Thyroid gland (tissue), 4 donors: ENCODE measurements at regions not wholly inside any gene's neighbourhood (a gene's known extent, or its start where the extent isn't known, plus 50 kb on each side); places are given as distances from the start of the nearest gene placed in this dataset.

Experiments
- DNase-seq, 2 donors: peaks; one replicate each; pipeline ENCODE4 v3.0.0-alpha.2; 2019
- H3K27ac ChIP-seq, 3 donors: fragments of 200-600 bp; sonication (generic); 1 replicate in 2 of 3; 2 replicates in 1 of 3; pipeline ENCODE4 v1.5.1; 2016 to 2019; ENCODE audit warnings: mild to moderate bottlenecking in 1 of 3, moderate library complexity in 1 of 3
- H3K27me3 ChIP-seq: fragments of 200-600 bp; sonication (generic); one replicate; pipeline ENCODE4 v1.5.1; 2019
- H3K36me3 ChIP-seq, 2 donors: fragments of 200-600 bp; sonication (generic); one replicate each; pipeline ENCODE4 v1.5.1; 2016 to 2019
- H3K4me1 ChIP-seq, 2 donors: fragments of 200-600 bp; sonication (generic); one replicate each; pipeline ENCODE4 v1.5.1; 2017 to 2019
- H3K4me3 ChIP-seq, 3 donors: fragments of 200-600 bp; sonication (generic); replicated peaks in 1 of 3; 1 replicate in 2 of 3; 2 replicates in 1 of 3; pipeline ENCODE4 v1.5.1; 2016; ENCODE audit warnings: mild to moderate bottlenecking in 1 of 3
- H3K9me3 ChIP-seq: fragments of 200-600 bp; sonication (generic); one replicate; pipeline ENCODE4 v1.5.1; 2017
- CTCF ChIP-seq, 6 experiments: fragments of 200-600 bp in 3 of 6; fragments of 450-650 bp in 3 of 6; sonication (generic) in 3 of 6; IDR thresholded peaks; one replicate each; pipeline ENCODE4 v1.5.1; 2016 to 2019; ENCODE audit warnings: antibody characterized with exemption in 6 of 6, mild to moderate bottlenecking in 2 of 6, inconsistent platforms in 1 of 6, moderate library complexity in 1 of 6
- POLR2A ChIP-seq, 2 donors: fragments of 450-650 bp; IDR thresholded peaks; one replicate each; pipeline ENCODE4 v1.6.1; 2017; ENCODE audit warnings: antibody characterized with exemption in 2 of 2, mild to moderate bottlenecking in 2 of 2, moderate library complexity in 1 of 2
- WGBS, 2 donors: methylation state at CpG; one replicate each; pipeline ENCODE4 v1.1.5; 2017; 5-methylcytosine and 5-hydroxymethylcytosine counted together
- intact Hi-C: fragments of 100-400 bp; cut with DNase I; formaldehyde crosslinking; loops from one replicate; pipeline ENCODE4 v1.15.1; 2023

- WGBS, 2 donors = 82 to 89% methylated on average over 6 of the region's 6 CpGs
- no peaks in the 10 kb centered on the region for H3K9me3 ChIP-seq
- no peak for TF ChIP-seq POLR2A (IDR thresholded peaks at IDR 0.05)
- no peak for TF ChIP-seq CTCF (IDR thresholded peaks at IDR 0.05)
- intact Hi-C loops = no loop called here
- no peak overlapping the region for H3K4me3 ChIP-seq
- no peaks in the 10 kb centered on the region for H3K27me3 ChIP-seq
- DNase-seq = no peak
- H3K4me1 ChIP-seq = no peaks in the 10 kb centered on the region
- H3K36me3 ChIP-seq = no peaks in the 10 kb centered on the region
- H3K27ac ChIP-seq = no peak overlapping the region
These were observed 99.7 kb upstream of the OSMR start for GRCh38 chr5:38745836-38746732.

- Histone ChIP-seq H3K4me3 (no peak overlapping the region), H3K27ac (no peak overlapping the region), H3K27me3 (no peaks in the 10 kb centered on the region), H3K9me3 (no peaks in the 10 kb centered on the region), H3K36me3 (no peaks in the 10 kb centered on the region), H3K4me1 (no peaks in the 10 kb centered on the region)
- no peak for TF ChIP-seq CTCF (IDR thresholded peaks at IDR 0.05)
- TF ChIP-seq POLR2A (IDR thresholded peaks at IDR 0.05) = no peak
- 86 to 89% methylated on average over 3 of the region's 3 CpGs for WGBS, 2 donors
- intact Hi-C loops = no loop called here
- no peak for DNase-seq
These were observed 96.0 kb upstream of the OSMR start for GRCh38 chr5:38749861-38750260.

DNA sequence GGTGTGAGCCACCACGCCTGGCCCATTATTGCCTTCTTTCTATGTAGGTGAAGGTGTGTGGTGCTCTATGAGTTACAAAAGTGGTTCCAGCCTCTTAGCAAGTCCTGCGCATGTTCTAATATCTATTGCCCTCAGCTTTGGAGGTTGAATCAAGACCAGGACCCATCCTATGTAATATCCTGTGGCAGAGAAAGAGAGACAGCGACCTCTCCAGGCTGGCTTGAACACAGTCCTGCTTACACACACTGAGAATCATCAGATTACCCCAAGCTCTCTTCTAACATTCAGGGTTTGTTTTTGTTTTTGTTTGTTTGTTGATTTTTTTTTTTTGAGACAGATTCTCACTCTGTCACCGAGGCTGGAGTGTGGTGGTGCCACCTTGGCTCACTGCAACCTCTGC lies 94.7 kb upstream of the OSMR start:
- Histone ChIP-seq H3K4me1 (no peaks in the 10 kb centered on the region), H3K36me3 (no peaks in the 10 kb centered on the region), H3K27ac (no peak overlapping the region), H3K9me3 (no peaks in the 10 kb centered on the region), H3K27me3 (no peaks in the 10 kb centered on the region), H3K4me3 (no peak overlapping the region)
- no peak for DNase-seq
- WGBS, 2 donors = 79 to 83% methylated on average over 4 of the region's 4 CpGs
- TF ChIP-seq POLR2A (IDR thresholded peaks at IDR 0.05) (no peak), CTCF (IDR thresholded peaks at IDR 0.05) (no peak)
- intact Hi-C loops = no loop called here

- WGBS, 2 donors = 88 to 96% methylated on average over 6 of the region's 6 CpGs
- intact Hi-C loops = no loop called here
- H3K36me3 ChIP-seq = no peaks in the 10 kb centered on the region
- no peak overlapping the region for H3K27ac ChIP-seq
- H3K27me3 ChIP-seq = no peaks in the 10 kb centered on the region
- TF ChIP-seq POLR2A (IDR thresholded peaks at IDR 0.05) = no peak
- TF ChIP-seq CTCF (IDR thresholded peaks at IDR 0.05) = no peak
- H3K9me3 ChIP-seq = no peaks in the 10 kb centered on the region
- no peaks in the 10 kb centered on the region for H3K4me1 ChIP-seq
- H3K4me3 ChIP-seq = no peak overlapping the region
- DNase-seq = no peak
These were observed 93.7 kb upstream of the OSMR start for GRCh38 chr5:38752012-38752536.

- Histone ChIP-seq H3K4me1 (no peaks in the 10 kb centered on the region), H3K4me3 (no peak overlapping the region), H3K27me3 (no peaks in the 10 kb centered on the region), H3K36me3 (no peaks in the 10 kb centered on the region), H3K27ac (no peak overlapping the region), H3K9me3 (no peaks in the 10 kb centered on the region)
- no peak for TF ChIP-seq CTCF (IDR thresholded peaks at IDR 0.05)
- TF ChIP-seq POLR2A (IDR thresholded peaks at IDR 0.05) = no peak
- 86% methylated on average over 4 of the region's 4 CpGs for WGBS, 2 donors
- intact Hi-C loops = no loop called here
- DNase-seq = no peak
These were observed 93.2 kb upstream of the OSMR start for GRCh38 chr5:38752622-38753021.
